ENCODE measurements at regions not wholly inside any gene's neighbourhood (a gene's known extent, or its start where the extent isn't known, plus 50 kb on each side); places are given as distances from the start of the nearest gene placed in this dataset.
"Not testable (repeated sequence)": the region's sequence is repeated elsewhere in the genome, so short reads cannot be mapped to it uniquely, and the experiment has no call there.

DNA sequence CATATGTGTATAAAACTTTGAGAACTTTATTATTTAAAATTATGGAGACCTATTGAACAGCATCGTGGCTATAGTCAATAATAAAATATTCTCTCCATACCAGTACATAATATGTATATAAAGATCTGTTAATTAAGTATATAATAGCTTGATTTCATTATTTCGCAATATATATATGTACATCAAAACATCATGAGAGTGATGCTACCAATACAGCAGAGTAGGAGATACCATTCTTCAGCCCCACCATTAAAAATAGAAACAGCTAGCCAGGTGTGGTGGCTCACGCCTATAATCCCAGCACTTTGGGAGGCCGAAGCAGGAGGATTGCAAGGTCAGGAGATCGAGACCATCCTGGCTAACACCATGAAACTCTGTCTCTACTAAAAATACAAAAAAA is 1755.3 kb upstream of the SPRY2 start:
- Mint-ChIP-seq H3K4me3 (no peak overlapping the region), H3K4me1 (no peaks in the 10 kb centered on the region), H3K27ac (ENCODE audit: low read depth) (no peak overlapping the region), H3K9me3 (peaks cover 13% of the 10 kb centered on the region), H3K27me3 (no peaks in the 10 kb centered on the region), H3K36me3 (ENCODE audit: insufficient read depth) (no peaks in the 10 kb centered on the region)
- no peak for DNase-seq (ENCODE audit: low spot score in 2 of 2)
- ATAC-seq (replicated peaks; ENCODE audit: extremely low read depth, poor library complexity, severe bottlenecking) = no peak

DNA sequence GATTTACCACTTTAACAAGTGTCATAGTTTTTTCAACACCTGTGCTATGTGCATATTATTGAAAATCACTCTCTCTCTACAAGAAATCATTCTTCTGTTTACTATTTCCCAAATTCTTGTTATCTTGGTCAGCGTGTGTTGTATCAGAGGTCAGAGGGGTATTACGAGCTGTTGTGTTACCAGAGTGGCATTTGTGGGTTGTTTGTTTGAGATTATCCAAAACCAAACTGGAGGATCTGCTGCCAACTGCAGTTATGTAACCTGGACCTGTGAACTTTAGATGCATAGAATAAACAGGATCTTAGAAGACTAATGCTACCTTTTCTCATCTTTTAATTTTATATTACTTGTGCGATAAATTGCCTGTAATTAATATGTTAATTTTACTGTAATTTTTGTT is 1751.4 kb upstream of the SPRY2 start:
- Mint-ChIP-seq H3K27ac (ENCODE audit: low read depth) (no peak overlapping the region), H3K4me1 (no peaks in the 10 kb centered on the region), H3K4me3 (no peak overlapping the region), H3K9me3 (peaks cover 21% of the 10 kb centered on the region), H3K27me3 (no peaks in the 10 kb centered on the region), H3K36me3 (ENCODE audit: insufficient read depth) (no peaks in the 10 kb centered on the region)
- DNase-seq (ENCODE audit: low spot score in 2 of 2) (no peak), ATAC-seq (replicated peaks; ENCODE audit: extremely low read depth, poor library complexity, severe bottlenecking) (no peak)

DNA sequence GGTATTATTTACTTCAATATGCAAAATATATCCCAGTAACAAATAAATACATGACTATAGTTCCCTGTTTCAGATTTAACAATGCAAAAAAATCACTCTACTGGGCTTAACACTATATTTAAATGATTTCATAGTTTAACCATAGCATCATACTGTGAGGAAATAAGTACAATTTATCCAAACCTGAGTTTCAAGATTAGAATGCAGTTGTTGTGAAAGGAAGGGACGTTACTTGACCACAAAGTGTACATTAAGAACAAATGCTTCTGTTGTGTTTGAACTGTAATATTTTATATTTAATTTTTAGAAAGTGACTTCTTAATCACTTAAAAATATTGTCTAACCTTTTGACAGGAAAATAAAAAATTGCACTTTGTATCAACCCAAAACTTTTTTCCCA is 1747.9 kb upstream of the SPRY2 start:
- no peak for DNase-seq (ENCODE audit: low spot score in 2 of 2)
- ATAC-seq (replicated peaks; ENCODE audit: extremely low read depth, poor library complexity, severe bottlenecking) = no peak
- H3K27me3 Mint-ChIP-seq = no peaks in the 10 kb centered on the region
- no peak overlapping the region for H3K4me3 Mint-ChIP-seq
- H3K9me3 Mint-ChIP-seq = peaks cover 13% of the 10 kb centered on the region
- no peaks in the 10 kb centered on the region for H3K36me3 Mint-ChIP-seq (ENCODE audit: insufficient read depth)
- no peak overlapping the region for H3K27ac Mint-ChIP-seq (ENCODE audit: low read depth)
- H3K4me1 Mint-ChIP-seq = no peaks in the 10 kb centered on the region

DNA sequence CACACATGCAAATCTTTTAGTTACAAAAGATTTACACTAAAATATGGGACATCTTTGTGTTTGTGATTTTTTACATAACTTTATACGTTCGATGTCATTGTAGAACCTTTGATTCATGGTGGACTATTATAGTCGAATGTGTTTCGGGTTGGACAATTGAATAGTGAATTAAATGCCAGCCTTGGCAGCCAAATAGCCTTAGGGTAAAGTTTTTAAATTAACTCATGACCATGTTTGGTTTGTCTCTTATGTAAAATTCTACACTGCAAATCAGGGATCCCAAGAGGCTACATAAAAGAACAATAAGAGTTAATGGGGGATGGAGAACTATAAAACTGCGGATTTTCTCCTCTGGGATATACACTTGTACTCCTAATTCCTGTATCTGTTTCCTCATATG is 1735.6 kb upstream of the SPRY2 start:
- Mint-ChIP-seq H3K27me3 (no peaks in the 10 kb centered on the region), H3K36me3 (ENCODE audit: insufficient read depth) (no peaks in the 10 kb centered on the region), H3K27ac (ENCODE audit: low read depth) (no peak overlapping the region), H3K4me1 (no peaks in the 10 kb centered on the region), H3K4me3 (no peak overlapping the region), H3K9me3 (peaks cover 9% of the 10 kb centered on the region)
- DNase-seq (ENCODE audit: low spot score in 2 of 2) (no peak), ATAC-seq (replicated peaks; ENCODE audit: extremely low read depth, poor library complexity, severe bottlenecking) (no peak)

DNA sequence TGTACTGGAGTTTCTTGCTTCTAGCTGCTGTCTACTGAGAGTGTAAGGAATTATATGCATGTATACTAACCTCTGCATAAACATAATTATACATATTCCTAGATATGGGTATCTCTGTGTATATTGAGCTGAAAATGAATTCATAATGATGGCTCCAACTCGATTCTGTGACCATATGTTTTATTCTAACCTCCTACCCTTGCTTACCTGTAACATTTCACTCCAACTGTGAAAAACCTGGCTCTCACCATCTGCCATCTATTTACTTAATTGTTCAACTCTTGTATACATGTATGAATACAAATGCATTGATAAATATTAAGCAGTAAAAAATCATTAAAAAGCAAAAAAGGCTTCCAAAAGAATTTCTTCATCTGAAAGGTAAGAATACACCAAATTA is 1729.5 kb upstream of the SPRY2 start:
- ATAC-seq (replicated peaks; ENCODE audit: extremely low read depth, poor library complexity, severe bottlenecking) = no peak

DNA sequence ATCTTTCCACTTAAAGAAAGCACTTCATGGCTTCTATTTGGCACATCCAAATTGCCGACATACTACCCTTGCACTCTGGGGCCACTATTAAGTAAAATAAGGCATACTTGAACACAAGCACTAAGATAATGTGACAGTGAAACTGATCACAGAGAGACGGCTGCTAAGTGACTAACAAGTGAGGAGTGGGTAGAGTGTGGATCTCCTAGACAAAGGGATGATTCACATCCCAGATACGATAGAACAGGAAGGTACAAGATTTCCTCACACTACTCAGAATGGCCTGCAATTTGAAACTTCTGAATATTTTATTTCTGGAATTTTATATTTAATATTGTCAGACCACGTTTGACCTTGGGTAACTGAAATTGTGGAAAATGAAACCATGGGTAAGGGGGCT is 1721.8 kb upstream of the SPRY2 start:
- ATAC-seq (replicated peaks; ENCODE audit: extremely low read depth, poor library complexity, severe bottlenecking) (no peak), DNase-seq (ENCODE audit: low spot score in 2 of 2) (no peak)
- Mint-ChIP-seq H3K27me3 (no peaks in the 10 kb centered on the region), H3K4me1 (no peaks in the 10 kb centered on the region), H3K9me3 (peaks cover 6% of the 10 kb centered on the region), H3K36me3 (ENCODE audit: insufficient read depth) (peaks cover 2% of the 10 kb centered on the region), H3K27ac (ENCODE audit: low read depth) (no peak overlapping the region), H3K4me3 (no peak overlapping the region)

More for the DNA sequence above, 1729.5 kb upstream of the SPRY2 start:
- no peak overlapping the region for H3K27ac Mint-ChIP-seq (ENCODE audit: low read depth)
- DNase-seq (ENCODE audit: low spot score in 2 of 2) = no peak
- H3K36me3 Mint-ChIP-seq (ENCODE audit: insufficient read depth) = no peaks in the 10 kb centered on the region
- H3K4me3 Mint-ChIP-seq = no peak overlapping the region
- no peaks in the 10 kb centered on the region for H3K4me1 Mint-ChIP-seq
- no peaks in the 10 kb centered on the region for H3K27me3 Mint-ChIP-seq
- H3K9me3 Mint-ChIP-seq = peaks cover 16% of the 10 kb centered on the region

DNA sequence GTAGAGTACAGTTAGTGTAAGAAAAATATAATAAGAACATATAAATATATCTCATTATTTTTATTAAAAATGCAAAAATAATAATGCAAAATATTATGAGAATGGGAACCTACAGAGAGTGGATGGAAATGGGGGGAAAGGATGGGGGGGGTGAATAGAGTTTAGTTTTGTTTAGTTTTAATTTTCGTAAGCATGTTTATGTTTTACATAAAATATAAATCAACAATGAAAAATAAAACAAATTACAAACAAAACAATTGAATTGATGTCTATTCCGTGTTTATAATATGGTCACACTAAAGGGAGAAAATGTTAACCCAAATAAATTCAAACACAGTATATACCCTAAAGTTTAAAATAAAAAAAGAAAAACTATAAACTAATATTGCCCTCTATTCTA is 1717.4 kb upstream of the SPRY2 start:
- ATAC-seq (replicated peaks; ENCODE audit: extremely low read depth, poor library complexity, severe bottlenecking) (no peak), DNase-seq (ENCODE audit: low spot score in 2 of 2) (no peak)
- Mint-ChIP-seq H3K27me3 (no peaks in the 10 kb centered on the region), H3K9me3 (peaks cover 10% of the 10 kb centered on the region), H3K27ac (ENCODE audit: low read depth) (no peak overlapping the region), H3K4me3 (no peak overlapping the region), H3K4me1 (no peaks in the 10 kb centered on the region), H3K36me3 (ENCODE audit: insufficient read depth) (peaks cover 2% of the 10 kb centered on the region)

DNA sequence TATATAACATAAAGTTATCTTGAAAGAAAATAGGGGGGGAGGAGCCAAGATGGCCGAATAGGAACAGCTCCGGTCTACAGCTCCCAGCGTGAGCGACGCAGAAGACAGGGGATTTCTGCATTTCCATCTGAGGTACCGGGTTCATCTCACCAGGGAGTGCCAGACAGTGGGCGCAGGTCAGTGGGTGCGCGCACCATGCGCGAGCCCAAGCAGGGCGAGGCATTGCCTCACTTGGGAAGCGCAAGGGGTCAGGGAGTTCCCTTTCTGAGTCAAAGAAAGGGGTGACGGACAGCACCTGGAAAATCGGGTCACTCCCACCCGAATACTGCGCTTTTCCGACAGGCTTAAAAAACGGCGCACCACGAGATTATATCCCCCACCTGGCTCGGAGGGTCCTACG is 1704.4 kb upstream of the SPRY2 start:
- not testable (repeated sequence) for H3K36me3 Mint-ChIP-seq (ENCODE audit: insufficient read depth); H3K9me3 Mint-ChIP-seq; DNase-seq (ENCODE audit: low spot score in 2 of 2); H3K27me3 Mint-ChIP-seq; H3K27ac Mint-ChIP-seq (ENCODE audit: low read depth); ATAC-seq (replicated peaks; ENCODE audit: extremely low read depth, poor library complexity, severe bottlenecking); H3K4me1 Mint-ChIP-seq; H3K4me3 Mint-ChIP-seq

DNA sequence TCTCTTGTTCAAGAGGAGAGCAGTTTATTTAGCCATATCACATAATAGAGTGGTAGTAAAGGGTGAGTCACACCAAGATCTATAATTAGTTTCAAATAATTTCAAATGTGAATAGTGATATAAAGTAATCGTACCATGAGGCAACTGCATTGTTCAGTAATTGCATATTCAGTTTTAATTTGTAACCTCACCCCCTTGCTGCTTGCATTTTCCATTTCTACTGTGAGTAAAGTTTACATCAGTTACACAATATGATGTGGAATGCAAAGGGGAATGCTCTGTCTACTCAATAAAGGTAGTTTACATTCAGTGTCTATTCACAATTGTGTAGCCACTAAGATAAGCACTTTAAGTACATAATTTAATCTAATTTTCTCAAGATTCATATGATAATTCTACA is 1695.7 kb upstream of the SPRY2 start:
- DNase-seq (ENCODE audit: low spot score in 2 of 2) (no peak), ATAC-seq (replicated peaks; ENCODE audit: extremely low read depth, poor library complexity, severe bottlenecking) (no peak)
- Mint-ChIP-seq H3K9me3 (peaks cover 9% of the 10 kb centered on the region), H3K27ac (ENCODE audit: low read depth) (no peak overlapping the region), H3K36me3 (ENCODE audit: insufficient read depth) (no peaks in the 10 kb centered on the region), H3K4me1 (no peaks in the 10 kb centered on the region), H3K4me3 (no peak overlapping the region), H3K27me3 (no peaks in the 10 kb centered on the region)

DNA sequence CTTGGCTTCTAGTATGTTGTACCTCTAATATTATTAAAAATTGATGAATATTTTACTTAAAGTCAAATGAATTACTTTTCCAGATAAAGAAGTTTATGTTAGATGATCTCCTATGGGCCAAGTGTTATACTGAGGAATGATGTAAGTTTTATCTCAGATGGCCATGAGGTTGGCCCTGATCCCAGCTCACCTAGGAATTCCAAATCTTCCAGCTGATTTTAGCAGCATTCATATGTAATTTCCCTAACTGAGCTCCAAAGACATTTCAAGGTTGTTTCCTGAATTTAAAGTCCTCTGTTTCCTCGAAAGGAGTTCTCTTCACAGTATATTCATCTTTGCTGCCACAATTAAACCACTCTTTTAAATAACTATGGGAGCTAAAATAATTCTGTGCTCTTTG is 1670.4 kb upstream of the SPRY2 start:
- no peaks in the 10 kb centered on the region for H3K36me3 Mint-ChIP-seq (ENCODE audit: insufficient read depth)
- no peaks in the 10 kb centered on the region for H3K4me1 Mint-ChIP-seq
- H3K4me3 Mint-ChIP-seq = no peak overlapping the region
- ATAC-seq (replicated peaks; ENCODE audit: extremely low read depth, poor library complexity, severe bottlenecking) = no peak
- peaks cover 12% of the 10 kb centered on the region for H3K9me3 Mint-ChIP-seq
- no peak for DNase-seq (ENCODE audit: low spot score in 2 of 2)
- no peak overlapping the region for H3K27ac Mint-ChIP-seq (ENCODE audit: low read depth)
- no peaks in the 10 kb centered on the region for H3K27me3 Mint-ChIP-seq

DNA sequence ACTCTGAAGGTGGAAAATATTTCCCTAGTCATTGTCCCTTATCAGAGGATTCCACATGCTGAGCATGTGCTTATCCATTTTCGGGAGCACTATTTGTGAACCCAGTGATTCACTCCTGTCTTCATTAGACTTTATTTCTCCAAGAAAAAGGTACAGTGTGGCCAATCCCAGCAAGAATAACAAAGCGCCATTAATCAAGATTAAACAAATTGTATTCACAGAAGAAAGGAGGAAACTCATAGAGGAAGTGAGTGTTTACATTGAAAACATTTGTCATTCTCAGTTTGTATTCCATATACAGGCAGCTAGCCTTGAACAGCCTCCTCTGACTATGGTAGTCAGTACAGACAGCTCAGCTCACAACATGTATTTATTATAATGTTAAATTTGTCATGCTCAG is 1669.9 kb upstream of the SPRY2 start:
- Mint-ChIP-seq H3K27me3 (no peaks in the 10 kb centered on the region), H3K36me3 (ENCODE audit: insufficient read depth) (no peaks in the 10 kb centered on the region), H3K27ac (ENCODE audit: low read depth) (no peak overlapping the region), H3K4me3 (no peak overlapping the region), H3K4me1 (no peaks in the 10 kb centered on the region), H3K9me3 (peaks cover 12% of the 10 kb centered on the region)
- no peak for DNase-seq (ENCODE audit: low spot score in 2 of 2)
- ATAC-seq (replicated peaks; ENCODE audit: extremely low read depth, poor library complexity, severe bottlenecking) = no peak

DNA sequence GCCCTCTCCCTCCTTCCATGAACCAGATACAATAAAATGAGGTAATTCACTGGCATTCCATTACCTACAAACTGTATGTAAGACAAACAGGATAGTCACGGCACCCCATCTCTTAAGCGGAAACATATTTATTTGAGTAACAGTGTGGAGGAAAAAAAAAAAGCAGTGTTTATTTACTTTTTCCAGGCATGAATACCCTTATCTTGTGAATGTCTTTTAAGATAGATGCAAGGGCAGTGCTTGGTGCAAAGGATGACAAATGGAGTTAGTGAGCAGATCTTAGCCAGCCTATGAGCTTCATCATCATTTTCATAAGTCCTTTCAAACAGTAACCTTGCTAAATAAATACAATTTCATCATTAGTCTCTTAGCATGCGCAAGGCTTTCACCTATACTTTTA is 1661.8 kb upstream of the SPRY2 start:
- H3K36me3 Mint-ChIP-seq (ENCODE audit: insufficient read depth) = no peaks in the 10 kb centered on the region
- no peaks in the 10 kb centered on the region for H3K9me3 Mint-ChIP-seq
- H3K4me3 Mint-ChIP-seq = no peak overlapping the region
- no peak for DNase-seq (ENCODE audit: low spot score in 2 of 2)
- no peak for ATAC-seq (replicated peaks; ENCODE audit: extremely low read depth, poor library complexity, severe bottlenecking)
- no peaks in the 10 kb centered on the region for H3K4me1 Mint-ChIP-seq
- no peak overlapping the region for H3K27ac Mint-ChIP-seq (ENCODE audit: low read depth)
- no peaks in the 10 kb centered on the region for H3K27me3 Mint-ChIP-seq

DNA sequence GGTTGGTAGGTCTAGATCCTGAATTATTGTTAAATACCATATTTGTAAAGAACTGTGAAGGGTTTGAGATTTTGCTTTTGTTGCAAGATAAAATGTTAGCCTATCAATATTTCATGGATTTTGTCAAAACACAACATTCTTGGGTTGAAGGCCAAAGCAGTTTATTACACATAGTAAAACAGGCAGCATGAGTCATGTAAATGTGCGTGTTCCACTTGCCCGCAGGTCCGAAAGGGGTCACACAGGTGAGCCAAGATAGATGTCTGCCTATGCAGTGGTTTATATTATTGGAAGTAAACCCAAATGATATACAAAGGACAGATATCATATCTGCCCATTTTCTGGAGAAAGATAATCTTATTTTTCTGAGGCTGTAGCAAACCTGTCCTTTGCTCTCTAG is 1654.4 kb upstream of the SPRY2 start:
- ATAC-seq (replicated peaks; ENCODE audit: extremely low read depth, poor library complexity, severe bottlenecking) (no peak), DNase-seq (ENCODE audit: low spot score in 2 of 2) (no peak)
- Mint-ChIP-seq H3K27ac (ENCODE audit: low read depth) (no peak overlapping the region), H3K4me3 (no peak overlapping the region), H3K9me3 (peaks cover 5% of the 10 kb centered on the region), H3K27me3 (no peaks in the 10 kb centered on the region), H3K4me1 (no peaks in the 10 kb centered on the region), H3K36me3 (ENCODE audit: insufficient read depth) (no peaks in the 10 kb centered on the region)

DNA sequence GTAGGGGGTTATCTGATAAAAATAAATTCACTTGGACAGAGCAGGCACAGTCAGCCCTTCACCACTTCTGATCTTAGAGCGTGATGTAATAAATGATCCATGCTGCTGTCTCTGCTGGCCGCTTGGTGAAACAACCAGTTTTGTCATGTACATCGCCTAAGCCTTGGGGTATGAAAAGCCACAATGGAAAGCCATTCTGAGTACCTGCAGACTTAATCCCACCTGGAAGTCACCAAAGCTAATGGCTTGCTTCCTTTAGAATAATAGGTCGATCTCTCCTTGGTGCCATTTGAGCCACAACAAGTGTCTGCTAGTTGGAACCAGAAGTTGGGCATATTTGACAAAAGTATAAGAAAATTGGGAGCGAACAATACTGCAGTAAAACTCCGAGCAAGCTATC is 1649.7 kb upstream of the SPRY2 start:
- H3K4me3 Mint-ChIP-seq = no peak overlapping the region
- peaks cover 17% of the 10 kb centered on the region for H3K9me3 Mint-ChIP-seq
- ATAC-seq (replicated peaks; ENCODE audit: extremely low read depth, poor library complexity, severe bottlenecking) = no peak
- no peaks in the 10 kb centered on the region for H3K27me3 Mint-ChIP-seq
- no peak for DNase-seq (ENCODE audit: low spot score in 2 of 2)
- no peaks in the 10 kb centered on the region for H3K4me1 Mint-ChIP-seq
- no peaks in the 10 kb centered on the region for H3K36me3 Mint-ChIP-seq (ENCODE audit: insufficient read depth)
- no peak overlapping the region for H3K27ac Mint-ChIP-seq (ENCODE audit: low read depth)
